Amygdala (tissue), 56 donors: ENCODE measurements at regions not wholly inside any gene's neighbourhood (a gene's known extent, or its start where the extent isn't known, plus 50 kb on each side); places are given as distances from the start of the nearest gene placed in this dataset.

Experiments used
- DNase-seq, 56 donors: peaks; one replicate each; lab custom pipeline; 2025; lab: John Stamatoyannopoulos, UW

DNA sequence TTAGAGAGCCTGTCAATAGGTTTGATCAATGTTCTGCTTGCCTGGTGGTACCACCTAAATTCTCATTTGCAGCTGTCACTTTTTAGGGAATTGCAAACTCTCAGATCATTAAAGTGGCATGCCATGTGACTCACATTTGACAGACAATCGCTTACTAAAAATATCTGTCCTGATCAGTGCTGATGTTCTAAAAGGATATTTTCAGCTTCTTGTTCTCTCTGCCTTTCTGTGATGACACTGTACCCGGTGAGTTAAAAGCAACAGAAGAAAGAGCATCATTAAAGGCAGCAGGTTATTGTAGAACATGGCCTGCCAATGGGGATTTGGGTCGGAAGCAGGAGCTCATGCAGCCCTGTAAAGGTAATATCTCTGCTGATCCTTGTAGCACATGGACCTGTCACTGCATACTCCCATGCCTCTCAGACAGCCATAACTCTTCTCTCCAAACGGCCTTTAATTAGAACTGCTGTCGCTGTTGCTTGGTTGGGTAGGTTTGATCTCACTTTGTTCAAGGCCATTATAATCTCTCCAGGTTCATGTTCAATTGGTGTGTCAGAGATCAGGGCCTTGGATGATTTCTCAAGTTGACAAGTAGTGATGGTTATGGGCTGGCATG, 441.3 kb upstream of the DEPDC1 start:
- DNase-seq = no peak

DNA sequence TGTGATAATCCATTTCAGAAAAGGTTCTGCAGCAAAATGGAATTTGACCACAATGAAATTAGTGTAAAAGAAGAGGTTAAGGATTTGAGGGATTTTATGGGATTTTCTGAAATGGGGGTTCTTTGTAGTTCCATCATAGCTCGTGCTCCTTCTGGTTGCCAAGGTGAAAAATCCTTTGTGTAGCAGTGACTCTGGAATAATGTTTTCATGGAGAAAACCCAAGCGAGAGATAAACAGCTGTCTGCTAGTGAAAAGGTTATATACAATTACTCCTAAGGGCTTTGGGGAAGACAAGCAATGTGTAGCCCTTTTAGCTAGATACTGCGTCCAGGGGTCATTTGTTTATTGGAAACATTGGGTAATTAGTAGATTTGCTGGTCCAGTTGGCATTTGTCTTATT, 453.2 kb upstream of the DEPDC1 start:
- no peak for DNase-seq

DNA sequence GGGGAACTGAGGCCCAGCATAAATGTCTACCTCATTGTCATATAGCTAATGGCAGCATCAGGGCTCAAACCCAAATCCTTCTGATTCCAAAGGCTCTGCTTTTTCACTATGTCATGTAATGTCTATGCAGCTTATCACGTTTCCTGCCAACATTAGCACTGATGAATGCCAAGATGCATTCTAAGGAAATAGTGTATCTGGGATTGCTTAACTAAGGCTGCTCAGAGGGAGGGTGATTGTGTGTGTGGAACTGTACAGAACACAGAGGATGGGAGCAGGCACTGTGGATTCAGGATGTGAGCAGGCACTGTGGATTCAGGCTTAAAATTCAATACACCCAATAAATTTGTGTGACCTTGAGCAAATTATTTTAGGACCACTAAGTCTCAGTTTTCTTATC, 456.4 kb upstream of the DEPDC1 start:
- DNase-seq = no peak

DNA sequence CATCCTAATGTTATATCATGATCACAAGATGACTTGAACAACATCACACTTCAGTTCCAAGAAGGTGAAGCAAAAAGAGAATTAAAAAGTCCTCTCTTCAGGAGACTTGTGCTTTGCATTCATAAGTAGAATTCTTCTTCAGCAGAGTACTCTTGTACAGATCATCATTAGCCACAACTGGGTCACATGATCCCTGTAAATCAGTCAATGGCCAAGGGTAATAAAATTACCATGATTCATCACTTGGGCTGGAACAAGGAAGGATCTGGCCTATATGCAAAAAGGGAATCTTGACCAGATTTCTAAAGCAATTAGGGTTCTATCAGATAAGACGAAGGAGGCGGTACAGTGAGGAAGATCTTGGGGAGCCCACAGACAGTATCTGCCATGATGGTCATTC, 458.0 kb upstream of the DEPDC1 start:
- DNase-seq = no peak

DNA sequence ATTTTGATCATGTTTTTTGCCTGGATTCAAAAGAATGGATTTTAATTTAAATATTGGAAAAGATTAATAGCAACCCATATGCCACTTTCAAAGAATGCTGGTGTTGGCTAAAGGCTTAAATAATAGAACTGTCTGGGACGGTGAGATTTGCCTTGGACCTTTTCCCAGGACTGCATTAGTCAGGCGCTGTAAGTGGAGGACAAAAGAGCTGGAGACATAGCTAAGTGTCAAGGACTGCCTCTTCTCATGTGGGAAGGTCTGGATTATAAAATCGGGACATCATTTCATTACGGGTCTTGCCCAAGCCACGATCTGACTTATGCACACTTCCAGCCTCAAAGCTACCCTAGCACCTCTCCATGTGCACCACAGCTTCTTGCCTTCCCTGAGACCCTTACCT, 458.5 kb upstream of the DEPDC1 start:
- no peak for DNase-seq

DNA sequence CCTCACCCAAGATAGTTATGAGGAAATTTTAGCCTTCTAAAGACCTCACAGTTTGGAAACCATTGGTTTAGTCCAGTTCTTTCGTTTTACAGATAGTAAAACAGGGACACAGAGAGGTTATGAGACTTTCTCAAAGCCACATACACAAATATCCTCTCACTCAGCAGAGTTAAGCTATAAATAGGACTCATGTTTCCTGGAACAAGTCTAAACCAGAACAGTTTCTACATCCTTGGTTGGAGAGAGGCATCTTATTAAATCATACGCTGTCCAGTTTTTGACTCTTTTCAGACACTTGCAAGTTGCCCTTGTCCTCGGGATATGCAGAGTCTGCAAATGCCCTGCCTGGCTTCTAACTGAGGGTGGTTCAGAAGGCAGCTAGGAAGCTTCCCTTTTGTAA, 462.1 kb upstream of the DEPDC1 start:
- no peak for DNase-seq

DNA sequence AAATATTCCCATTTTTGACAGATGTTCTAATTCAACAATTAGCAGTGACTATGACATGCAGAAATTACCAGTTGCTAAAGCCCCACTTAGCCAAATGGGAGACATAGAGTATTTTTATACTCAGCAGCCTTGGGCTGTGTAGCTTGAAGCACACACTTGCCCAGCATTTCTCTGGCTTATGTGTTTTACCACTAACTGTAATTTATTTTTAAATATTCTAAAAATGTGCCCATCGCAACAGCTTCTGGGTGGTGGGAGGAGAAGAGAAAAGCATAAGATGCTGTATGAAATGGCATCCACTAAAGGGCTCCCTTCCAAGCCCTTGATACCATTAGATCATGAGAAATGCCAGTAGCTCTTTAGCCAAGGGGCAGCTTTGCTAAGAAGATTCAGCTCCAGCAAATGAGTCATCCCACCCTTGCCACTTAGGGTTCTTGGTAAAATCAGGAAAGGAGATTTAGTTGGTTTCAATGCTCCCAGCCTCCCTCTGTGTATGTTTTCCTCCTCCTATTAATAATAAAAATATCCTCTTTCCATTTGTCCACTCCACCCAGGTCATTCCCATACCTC, 462.7 kb upstream of the DEPDC1 start:
- peak in 3 of 56 donors; percentile 4 to 19 (median 9) for DNase-seq

DNA sequence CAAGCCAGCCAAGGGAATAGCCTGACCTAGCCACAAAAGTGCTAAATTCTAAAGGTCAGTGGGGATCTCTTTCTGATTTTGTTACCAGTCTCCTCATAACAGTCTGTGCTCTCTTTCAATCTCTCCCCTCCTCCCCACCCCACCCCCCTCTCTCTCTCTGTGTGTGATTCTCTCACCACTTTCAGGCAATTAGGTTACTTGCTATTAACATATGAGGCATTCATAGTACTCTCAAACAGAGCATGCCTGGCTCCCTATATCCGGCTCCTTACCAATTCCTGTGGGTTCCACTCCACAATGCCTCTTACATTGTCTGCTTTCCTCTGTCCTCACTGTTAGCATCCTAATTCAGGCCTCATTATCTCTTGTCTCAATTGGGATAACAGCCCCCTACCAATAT, 464.3 kb upstream of the DEPDC1 start:
- no peak for DNase-seq

DNA sequence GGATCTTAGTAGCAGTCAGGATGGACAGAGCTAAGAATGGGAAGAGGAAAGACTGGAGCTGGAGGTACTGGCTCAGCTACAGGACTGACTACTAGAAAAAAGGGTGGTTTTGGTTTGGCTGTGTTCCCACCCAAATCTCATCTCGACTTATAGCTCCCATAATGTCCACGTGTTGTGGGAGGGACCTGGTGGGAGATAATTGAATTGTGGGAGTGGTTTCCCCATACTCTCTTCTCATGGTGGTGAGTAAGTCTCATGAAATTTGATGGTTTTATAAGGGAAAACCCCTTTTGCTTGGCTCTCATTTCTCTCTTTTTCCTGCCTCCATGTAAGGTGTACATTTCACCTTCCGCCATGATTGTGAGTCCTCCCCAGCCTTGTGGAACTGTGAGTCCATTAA, 466.5 kb upstream of the DEPDC1 start:
- DNase-seq = no peak

DNA sequence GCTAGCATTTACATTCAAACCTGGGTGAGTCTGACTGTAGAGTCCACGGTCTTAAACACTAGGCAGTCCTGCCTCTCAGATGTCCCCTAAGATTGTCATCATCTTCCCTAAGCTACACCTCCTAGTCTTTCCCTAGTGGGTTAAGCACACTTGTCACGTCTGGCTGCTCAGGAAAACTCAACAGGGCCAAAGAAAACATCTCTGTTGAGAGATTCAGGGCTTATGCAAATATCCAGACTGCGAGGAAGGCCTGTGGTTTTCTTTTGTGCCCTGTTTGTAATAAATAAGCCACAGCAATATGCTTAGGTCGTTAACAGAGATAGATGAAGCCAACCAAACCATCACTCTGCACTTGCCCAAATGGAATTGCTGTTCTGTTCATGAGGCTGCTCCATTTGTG, 472.6 kb upstream of the DEPDC1 start:
- DNase-seq = no peak

DNA sequence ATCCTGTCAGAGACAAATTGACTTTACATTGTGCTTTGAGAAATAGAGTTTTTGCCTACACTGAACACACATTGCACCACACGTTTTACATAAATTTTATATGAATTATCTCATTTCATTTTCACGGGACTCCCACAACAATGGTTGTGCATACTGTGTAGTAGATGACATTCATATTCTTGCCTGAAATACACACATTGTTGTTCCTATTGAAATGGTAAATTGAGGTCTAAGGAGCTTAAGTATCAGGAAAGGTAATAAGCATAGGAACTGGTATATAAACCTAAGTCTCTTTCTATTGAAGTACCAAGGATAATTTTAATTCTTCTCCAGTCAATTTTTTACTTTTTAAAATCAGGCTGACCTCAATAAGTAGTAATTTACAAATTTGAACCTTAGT, 473.7 kb upstream of the DEPDC1 start:
- DNase-seq = no peak

DNA sequence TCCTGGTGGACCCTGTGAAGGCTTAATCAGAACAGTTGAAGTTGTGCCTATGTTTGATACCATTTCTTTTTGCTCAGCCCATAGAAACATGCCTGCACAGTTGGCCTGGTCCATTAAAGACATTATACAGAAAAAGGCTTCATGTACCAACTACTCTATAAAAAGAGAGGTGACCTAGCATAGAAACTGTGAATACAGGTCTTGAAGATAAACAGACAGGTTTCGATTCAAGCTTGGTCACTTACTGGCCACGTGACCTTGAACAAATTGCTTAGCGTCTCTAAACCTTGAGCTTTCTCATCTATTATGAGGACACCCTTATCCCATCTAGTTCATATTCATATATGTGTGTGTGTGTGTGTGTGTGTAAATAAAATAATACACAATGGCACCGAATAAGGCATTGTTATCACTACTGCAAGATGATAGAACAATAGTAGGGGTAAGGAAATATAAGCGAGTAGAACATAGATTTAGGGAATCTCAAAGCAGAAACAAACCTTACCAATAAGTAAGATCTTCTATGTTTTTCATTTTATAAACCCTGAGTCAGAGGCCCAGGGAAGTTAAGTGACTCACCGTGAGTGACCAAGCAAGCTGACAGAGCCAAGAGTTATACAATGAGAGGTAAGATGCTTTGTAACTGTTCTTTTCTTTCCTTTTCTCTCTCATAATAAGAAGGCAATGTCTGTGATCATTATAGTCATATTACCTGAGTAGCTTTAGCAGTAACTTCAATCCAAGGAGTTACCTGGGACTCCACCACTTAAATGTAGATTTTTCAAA, 476.8 kb upstream of the DEPDC1 start:
- DNase-seq = no peak

DNA sequence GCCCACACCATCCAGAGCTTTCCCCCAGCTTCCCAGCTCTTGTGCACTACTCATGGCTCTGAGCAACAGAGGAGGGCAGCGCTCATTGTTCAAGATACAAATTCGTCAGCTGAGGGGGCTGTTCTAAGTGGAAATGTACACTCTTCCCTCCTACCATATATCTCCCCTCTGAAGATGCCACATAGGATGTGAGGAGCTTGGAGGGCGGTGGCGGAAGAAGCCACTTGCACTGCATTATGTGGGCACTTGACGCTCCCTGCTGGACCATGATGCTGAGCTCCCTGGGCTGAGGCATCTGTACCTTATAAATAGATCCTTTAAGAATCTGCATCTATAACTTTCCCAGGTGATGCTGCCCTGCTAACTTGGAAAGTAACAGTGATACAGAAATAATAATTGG, 477.6 kb upstream of the DEPDC1 start:
- DNase-seq = peak in 3 of 56 donors; percentile 1 to 23 (median 3)

DNA sequence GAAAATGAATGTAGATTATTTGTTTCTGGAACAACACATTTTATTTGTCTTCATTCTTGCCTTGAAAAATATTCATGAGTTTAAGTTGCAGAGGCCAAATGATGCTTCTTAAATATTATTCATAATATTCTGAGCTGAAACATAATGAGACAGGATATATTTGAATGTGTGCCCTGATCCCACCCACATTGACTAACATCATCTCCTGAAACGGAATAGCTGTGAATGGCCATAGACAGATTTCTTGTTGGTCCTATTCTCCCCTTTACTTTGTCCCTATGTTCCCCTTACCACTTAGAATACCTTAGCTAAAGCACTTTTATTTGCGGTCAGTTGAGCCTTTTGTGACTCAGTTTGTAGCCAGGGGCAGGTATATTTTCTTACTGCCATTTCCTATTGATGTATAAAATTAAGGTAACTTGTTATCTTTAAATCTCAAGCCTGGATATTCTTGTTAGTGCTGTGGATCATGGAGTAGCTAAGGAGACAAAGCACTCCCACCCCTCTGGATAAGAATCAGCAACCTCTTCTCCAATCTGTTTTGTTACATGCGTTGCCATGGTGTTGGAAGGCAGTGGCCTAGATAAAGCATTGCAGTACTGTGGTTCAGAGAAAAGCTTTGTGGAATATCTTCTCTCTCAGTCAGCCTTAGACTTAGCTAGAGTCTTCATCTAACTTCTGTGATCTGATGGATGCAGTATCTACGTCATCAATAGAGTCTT, 478.5 kb upstream of the DEPDC1 start:
- DNase-seq = peak in 5 of 56 donors; percentile 5 to 20 (median 14)

DNA sequence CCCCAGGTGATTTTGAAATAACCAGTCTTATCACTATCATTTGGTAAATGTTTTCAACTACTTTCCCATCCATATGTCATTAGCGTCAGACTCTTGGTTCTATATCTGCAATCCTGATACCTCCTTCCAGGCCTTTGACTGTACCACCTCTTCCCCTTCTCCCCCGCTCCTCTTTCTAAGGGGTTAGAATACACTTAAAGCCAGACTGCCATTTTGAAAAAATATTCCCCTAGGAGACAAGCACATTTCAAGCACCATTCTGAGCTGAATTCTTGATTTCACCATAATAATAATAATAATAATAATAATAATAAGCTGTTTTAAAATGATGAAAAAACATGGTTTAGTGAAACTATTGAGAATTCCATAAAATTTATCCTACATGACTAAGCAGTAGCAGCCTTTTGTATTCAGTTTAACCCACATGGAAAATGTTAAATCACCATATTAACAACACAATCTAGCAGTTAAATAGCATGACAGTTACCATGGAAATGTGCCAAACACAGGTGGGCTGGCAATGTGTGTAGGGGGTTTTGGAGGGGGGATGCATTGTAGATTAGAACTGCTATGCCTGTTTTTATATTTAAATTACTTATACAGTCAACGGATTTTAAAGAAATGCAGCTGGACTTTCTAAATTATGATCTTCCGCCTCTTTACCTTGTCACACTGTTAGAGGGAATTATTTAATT, 480.2 kb upstream of the DEPDC1 start:
- DNase-seq = no peak

DNA sequence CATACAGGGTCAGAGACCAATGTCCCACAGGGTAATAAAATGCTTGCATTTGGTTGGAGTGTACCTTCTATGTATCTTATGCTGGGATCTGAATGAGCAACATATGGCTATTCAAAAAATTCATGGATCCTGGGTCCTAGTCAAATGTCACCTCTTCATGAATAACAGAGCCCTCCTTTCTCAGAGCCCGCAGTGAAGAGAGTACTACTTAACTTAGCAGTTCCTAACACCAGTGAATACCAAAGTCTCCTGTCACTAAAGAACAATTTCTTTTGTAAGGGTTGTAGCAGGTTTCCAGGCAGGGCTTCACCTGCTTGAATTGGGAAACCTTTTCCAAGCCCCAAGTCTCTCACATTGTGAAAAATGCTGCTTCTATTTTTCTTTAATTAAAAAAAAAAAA, 483.0 kb upstream of the DEPDC1 start:
- no peak for DNase-seq

DNA sequence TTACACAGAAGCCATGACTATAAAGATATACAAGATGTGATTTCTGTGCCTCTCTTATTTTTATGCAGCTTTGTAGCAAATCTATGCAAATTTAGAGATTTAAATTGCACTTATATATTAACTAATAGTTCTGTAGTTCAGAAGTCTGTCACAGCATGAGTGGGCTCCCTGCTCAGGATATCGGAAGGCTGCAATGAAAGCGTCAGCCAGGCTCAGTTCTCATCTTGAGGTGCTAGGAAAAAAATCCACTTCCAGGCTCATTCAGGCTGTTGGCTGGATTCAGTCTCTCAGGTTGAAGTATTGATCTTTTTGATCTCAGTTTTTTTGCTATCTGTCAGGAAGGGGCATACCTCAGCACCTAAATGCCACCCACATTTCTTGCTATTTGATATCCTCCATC, 487.4 kb upstream of the DEPDC1 start:
- no peak for DNase-seq

DNA sequence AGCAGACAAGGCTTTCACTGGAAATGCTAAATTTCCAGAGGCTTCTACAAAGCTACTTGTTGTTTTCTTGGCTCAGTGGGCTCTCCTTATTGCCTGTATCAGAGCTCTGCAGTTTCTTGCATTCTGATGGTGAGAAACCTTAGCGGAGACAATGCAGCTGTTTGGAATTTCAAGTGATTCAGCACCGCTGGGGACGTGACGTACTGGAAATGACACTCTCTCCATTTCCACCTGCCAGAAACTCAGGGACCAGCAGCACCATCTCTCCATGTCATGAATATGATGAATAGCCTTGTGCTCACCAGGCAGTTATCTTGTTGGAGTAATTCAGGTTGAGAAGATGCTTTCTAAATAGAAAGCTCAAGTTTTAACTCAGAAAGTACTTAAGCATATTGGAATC, 497.2 kb upstream of the DEPDC1 start:
- DNase-seq = no peak

DNA sequence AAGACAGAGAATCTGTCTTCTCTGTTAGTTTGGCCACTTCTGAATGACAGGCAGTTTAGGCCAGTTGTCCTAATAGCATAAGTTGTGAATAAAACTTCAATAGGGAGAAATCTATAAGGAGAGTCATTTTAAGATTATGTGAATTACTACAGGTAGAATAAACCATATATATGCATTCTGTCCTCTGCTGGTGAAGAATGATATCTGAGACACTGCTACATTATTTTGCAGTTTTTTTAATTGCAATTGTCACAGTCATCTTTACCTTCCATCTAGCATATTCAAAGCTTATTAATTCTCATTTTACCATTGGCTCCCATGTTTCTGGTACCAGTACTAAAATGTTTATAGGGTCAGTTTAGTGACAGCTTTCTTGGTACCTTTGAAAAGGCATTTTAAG, 519.6 kb upstream of the DEPDC1 start:
- no peak for DNase-seq

DNA sequence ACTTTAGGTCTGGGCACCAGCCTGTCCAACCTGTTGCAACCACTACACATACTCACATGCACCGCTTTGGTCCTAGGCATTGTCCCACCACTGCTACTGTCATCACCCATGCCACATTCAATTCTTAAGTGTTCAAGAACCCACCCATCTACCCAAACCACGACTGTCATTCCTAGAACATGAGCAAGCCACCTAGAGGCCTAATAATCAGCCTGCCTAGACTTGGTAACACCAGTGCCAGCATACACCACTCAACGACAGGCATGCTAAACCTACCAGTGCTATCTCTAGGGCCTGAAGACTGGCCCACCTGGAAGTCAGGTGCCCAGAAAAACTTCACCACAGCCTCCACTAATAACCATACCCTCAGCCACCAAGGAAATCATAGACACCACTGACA, 532.8 kb upstream of the DEPDC1 start:
- no peak for DNase-seq

DNA sequence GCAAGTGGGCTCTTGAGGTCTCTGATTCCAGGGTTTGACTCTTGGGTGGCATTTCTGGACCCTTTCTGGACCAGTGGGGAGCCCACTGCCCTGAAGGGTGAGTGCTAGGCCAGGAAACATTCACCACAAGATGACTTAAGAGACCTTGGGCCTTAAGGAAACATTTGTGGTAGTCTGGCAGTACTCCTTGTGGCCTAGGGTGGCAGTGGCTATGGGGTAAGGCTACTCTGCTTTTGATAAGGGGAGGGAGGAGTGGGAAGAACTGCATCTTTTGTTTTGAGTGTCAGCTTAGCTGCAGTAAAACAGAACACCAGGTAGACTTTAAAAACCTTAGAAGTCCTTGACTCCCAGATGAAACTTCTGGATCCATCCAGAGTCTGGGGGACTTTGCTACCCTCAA, 529.3 kb upstream of the LRRC7 start:
- no peak for DNase-seq
